HG02763 (cell line): ENCODE measurements at regions not wholly inside any gene's neighbourhood (a gene's known extent, or its start where the extent isn't known, plus 50 kb on each side); places are given as distances from the start of the nearest gene placed in this dataset.
A peak's percentile ranks its signal among the peaks of the same experiment; 100 is the strongest.

Source experiments
- ATAC-seq: cut with Tn5 transposase; IDR thresholded peaks from one replicate; pipeline ENCODE4 v1.9.1; 2021; ENCODE audit warnings: mild to moderate bottlenecking, moderate library complexity; ENCODE audit not compliant: unreplicated experiment

DNA sequence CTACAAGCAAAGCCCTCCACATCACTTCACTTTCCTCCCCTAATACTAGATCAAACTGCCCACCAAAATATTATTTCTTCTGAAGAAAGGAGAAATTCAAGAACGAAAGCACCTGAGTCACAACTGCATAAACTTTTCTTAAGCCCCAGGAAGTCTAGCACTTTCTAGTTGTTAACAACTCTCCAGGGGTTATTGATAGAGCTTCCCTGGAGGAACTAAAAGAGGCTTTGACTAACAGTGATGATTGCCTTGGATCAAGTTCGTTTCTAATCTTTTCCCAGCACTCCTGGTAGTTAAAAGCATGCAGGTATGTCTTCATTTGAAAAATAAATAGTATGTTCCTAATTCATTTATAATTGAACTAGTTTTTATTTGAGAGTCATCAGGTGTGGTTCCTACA lies 917.0 kb downstream of the TUSC7 start:
- ATAC-seq = no peak

DNA sequence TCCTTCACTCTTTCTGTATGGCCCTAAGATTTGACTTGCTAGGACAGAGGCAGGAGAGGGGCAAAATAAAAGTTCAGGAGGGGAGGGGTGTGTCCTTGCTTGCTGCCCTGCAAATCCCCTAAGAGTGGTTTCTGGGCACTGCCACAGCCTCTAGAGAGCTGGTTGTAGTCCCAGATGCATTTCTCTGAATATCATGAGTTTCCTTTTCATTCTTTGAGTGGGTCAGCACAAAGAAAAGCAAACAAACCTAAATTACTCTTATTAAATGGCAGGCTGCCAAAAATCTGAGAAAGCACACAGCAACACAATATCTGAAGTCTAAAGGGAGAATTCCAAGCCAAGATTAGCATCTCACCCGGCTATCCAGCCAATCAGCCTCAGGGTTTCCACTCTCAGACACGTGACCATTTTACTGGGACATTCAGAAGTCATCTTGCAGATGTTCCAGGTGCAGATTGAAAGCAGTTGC lies 919.3 kb downstream of the TUSC7 start:
- ATAC-seq = no peak

DNA sequence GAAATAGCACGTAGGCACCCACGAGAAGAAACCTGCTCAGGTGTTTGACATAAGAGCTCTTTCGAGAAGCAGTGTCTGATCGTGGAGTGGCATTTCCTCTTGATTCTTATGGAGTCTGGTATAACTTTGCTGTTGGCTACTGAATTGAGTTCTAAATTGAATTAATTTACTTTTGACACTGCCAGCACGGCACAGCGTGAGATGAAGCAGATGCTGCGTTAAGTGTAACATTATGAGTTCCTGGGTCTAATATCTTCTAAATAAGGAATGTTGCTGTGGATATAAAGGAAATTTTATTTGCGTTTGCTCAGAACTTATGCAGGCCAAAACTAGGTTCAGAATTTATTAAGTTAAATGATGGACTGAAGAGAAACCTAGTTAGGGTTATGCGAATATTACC lies 919.9 kb downstream of the TUSC7 start:
- ATAC-seq = no peak

DNA sequence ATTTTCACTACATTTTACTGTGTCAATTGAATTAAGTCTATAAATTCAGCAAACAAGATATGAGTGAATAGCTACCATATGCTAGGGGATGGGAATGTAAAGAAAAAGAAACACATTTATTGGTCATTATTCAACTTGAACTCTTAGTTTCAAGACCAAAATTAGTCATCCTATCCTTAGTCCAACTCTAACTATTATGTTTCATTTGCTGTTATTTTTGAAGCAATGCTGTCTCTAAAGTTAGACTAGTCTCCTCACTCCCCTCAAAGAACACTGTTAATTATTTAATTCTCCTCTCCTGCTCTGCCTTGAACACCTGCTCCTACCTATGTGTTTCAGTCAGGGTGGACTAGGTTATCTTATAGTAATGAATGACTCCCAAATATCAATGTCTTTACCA lies 920.9 kb downstream of the TUSC7 start:
- peak; percentile 69 for ATAC-seq

DNA sequence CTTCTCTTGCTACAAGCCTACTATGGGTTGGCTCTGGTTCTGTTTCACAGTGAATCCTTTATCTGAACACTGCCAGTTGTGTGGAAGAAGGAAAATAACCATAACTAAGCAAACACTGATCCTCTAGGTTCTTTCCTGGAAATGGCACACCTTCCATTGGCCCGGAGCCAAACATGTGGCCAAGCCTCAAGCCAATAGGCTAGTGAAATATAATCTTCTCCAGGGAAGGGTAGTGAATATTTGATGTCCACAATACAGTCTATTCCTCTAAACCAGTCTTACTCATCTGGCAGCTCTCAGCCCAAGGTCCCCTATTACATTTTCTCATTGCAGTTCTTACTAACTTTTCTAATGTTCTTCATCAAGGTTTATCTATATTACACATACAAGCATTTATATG lies 921.3 kb downstream of the TUSC7 start:
- ATAC-seq = no peak

DNA sequence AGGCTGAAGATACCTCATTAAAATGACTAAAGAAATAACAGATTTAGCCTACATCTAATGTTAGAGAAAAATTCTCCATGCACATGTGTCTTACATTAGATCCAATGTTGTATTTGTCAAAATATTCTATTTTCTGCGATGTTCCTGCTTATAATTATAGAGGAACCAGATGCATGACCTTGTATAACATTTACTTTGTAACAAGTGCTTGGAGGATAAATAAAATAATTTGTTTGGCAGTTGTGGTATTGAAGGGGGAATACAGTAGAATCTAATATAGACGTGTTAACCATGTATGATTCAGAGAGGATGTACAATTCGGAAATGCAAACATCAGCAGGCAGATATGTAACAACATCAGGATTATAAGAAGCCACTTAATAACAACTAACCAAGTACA lies 922.2 kb downstream of the TUSC7 start:
- no peak for ATAC-seq

DNA sequence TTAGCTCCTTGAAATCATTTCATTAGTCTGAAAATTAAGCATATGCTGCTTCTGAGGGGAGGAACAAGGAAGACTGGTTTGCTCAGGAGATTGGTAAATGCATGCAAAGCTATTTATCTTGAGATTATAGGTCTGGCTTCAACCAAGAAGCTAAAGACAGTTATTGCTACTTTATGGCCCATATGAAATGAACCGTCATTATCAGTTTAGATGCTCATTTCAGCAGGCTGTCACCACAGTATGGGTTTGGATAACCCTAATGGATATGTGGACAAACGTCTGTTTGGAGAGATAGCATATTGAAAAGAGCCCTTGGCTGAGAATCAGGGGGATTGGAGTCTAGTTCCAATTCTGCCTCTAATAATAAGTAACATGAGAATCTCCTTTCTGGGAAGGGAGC lies 922.6 kb downstream of the TUSC7 start:
- ATAC-seq = no peak

DNA sequence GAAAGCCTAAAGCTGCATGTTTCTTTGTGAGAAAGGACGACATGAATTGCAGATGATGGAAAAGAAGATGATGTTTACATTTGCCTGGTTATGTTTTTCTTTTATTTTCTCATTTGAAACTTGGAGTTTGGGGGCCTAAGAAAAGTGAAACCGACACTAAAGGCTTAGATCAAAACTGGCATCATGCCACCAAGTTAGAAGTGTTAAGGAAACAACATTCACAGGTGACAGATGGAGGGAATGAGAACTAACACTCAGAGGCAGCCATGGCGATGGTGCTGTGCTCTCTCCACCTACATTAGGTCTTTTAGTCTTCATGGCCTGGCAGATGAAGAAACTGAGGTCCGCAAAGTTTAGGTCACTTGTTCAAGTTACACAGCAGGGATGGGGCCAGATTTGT lies 923.6 kb downstream of the TUSC7 start:
- no peak for ATAC-seq

DNA sequence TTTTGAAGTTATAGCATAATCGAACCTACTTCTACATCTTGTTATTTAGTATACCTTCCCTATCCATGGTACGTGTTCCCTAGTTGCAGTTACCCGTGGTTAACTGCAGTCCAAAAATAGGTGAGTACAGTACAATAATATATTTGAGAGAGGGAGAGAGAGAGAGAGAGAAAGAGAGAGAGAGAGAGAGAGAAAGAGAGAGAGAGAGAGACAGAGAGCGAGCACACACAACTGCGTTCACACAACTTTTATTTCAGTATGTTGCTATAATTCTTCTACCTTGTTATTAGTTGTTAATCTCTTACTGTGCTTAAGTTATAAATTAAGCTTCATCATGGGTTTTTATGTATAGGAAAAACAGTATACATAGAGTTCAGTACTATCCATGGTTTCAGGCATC lies 928.1 kb downstream of the TUSC7 start:
- no peak for ATAC-seq

DNA sequence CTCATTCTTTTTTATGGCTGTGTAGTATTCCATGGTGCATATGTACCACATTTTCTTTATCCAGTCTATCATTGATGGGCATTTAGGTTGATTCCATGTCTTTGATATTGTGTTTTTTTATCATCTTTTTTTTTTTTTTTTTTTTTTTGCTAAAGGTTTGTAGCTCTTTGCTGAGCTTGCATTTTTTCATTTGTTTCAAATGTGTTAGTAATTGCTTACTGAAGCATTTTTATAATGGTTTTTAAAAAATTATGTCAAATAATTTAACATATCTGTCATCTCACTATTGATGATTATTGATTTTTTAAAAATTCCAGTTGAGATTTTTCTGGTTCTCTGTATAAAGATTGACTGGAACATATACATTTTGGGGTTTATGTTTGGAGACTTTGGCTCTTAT lies 934.6 kb downstream of the TUSC7 start:
- no peak for ATAC-seq

DNA sequence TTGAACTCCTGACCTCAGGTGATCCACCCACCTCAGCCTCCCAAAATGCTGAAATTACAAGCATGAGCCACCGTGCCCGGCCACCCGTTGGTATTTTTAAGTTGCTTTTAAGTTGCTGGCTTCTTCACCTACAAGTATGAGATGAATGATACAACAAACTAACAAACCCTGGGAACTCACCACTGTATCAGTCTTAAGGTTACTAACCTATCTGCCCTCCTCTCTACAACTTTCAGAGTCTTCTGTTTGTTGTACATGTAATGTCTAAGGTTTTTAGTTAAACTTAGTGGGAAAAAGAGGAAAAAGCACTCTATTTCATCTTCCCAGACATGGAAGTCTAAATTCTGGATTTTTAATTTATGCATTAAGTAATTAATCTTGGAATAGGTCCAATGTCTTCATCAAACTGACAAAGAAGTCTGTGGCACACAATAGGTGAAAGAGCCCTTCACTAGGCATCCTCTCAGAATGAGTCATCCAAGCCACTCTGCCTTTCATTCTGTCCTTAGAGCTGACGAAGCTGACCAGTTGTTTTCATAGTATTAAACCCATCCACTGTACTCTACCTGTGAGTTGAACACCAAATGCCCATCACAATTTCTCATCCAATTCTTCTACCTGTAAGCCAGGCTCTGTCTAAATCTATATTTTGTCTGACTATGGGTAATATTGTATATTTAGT lies 936.1 kb downstream of the TUSC7 start:
- peak; percentile 80 for ATAC-seq

DNA sequence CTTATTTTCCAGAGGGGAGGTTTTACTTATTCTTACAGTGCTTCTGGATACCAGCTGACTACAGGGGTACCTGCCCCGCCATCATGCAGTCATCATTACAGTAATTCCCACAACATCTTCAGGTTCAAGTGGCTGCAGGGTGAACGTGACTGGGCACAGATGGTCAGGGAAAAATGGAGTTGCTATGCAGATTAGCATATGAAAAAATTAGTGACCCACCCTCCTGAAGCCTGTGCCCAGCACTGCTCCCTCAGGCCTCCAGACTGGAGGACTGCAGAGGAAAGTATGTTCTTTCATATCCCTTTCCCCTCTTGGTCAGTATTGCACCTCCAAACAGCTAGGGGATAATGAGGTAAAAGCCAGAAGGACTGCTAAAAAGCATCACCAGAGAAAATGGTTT lies 937.9 kb downstream of the TUSC7 start:
- ATAC-seq = no peak

DNA sequence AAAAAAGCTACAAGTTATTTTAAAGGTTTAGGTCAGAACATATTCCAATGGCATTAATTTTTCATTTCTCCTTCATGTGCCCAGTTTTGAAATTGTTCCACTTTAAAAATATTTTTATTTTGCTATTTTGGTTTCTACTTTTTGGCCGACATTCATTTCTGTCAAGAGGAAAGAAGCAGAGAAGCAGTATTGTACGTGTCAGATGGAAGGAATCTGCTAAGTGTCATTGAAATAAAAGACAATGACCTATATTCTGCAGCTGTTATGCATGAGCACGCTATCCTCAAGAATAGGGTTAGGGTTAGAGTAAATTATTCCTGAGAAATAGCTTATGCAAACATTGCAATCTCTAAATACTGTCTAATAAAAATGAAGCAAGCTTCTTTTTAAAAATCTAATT lies 941.7 kb downstream of the TUSC7 start:
- no peak for ATAC-seq

DNA sequence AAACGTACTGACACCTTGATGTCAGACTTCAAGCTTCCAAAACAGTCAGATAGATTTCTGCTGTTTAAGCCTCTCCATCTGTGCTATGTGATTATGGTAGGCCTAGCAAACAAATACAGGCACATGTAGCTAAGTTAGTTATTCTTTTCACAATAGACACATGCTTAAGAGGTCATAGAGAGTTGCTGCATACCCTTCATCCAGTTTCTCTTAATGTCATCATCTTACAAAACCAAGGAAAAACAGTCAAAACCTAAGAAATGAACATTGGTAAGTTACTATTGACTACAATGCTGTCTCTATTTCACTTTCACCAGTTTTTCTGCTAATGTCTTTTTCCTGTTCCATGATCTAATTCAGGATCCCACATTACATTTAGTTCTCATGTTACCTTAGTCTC lies 946.8 kb downstream of the TUSC7 start:
- no peak for ATAC-seq

DNA sequence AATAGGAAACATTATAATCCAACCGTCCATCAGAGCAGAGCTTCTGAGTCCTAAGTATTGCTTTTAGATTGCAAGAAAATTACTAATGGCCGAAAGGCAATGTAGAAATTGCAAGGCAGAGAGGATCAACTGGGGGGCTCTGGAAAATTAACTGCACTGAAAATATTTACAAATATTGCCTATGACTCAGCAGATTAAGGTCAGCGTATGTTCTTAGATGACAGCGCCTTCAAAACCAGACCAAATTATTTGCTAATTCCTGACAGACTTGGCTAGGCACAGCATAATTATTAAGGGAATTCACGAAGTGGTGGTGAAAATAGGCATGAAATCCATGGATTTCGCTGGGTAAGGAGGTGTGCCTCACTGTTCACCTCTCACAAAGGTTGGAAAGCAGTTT lies 947.7 kb downstream of the TUSC7 start:
- ATAC-seq = no peak

DNA sequence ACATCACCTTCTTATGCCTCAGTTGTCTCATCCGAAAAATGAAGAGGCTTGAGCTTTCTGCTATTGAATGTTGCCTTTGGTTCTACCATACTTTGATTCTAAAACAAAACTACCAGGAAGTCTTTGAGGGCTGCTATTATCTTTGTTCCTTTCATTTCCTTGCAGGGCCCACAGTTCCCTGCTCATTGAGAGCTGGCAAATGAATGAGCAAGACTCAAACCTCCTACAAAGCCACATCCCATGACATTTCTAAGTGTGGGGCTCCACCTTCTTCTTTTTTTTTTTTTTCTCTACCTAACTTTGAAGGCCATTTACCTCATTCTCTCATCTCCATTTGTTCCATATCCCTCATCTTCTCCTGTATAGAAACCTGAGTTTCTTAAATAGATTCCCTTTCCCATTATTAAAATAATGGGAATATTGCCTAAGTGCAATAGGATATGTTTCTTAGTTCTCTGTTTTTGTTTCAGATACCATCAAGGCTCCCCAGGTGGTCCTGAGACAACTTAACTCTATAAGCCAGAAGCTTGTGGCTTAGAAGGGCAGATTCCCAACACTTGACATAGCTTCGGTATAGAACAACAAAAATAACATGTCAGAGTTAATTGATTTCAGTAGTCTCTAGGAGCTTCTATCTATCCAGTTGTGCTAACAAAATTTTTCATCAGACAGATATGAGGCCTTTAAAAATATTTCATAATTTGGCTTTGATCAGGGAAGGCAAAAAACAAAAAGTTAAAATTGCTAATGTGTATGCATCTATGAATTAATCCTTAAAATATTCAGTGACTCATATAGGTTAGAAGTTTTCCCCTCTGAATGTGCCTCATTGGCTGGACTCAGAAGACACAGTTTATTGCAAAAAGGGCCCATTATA lies 951.6 kb downstream of the TUSC7 start:
- no peak for ATAC-seq

DNA sequence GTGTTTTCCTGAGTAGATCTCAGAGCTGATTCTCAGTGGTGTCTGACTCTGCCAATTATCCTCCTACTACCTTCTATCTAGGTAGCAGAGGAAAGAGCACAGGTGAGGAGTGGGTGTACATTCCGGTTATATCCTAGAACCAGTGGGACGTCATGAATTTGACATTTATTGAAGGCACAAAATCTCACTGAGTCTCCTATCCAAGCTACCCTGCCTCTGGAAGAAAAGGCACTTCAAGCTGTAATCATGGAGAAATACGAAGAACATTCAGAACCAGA lies 952.2 kb downstream of the TUSC7 start:
- no peak for ATAC-seq

DNA sequence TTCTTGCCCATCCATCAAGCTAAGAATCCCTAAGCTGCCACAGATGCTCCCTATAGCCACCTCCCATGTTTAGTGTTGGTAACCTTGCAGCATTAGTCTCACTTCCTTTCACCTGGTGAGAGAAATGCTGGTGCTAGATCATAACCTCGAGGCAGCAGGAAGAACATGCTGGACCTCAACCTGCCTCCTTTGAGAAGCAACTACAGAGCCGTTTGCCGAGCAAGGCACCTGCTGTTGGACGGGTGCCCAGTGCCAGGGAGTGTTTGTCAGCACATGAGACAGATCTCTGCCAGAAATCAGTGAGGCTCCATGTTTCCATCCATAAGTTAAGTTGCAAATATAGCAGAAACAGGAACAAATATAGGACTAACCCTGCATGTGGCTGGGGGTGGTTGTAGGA lies 955.7 kb downstream of the TUSC7 start:
- ATAC-seq = no peak

DNA sequence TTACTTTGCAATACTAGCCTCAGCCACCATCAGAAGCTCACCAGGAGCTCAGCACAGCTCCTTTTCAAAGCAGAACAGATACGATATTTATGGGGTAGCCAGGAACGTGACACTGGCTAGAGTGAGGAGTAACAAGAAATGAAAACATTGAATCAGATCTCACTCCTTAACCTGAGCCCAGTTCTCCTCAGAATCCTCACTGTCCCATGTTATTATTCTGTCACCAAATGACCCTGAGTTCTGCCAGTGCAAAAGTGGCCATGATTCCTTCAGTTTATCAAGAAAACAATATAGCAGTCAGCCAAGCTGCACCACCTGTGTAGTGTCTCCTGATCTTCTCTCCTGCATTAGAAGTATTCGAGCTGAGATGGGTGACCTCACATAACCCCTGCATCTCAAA lies 956.7 kb downstream of the TUSC7 start:
- ATAC-seq = no peak

DNA sequence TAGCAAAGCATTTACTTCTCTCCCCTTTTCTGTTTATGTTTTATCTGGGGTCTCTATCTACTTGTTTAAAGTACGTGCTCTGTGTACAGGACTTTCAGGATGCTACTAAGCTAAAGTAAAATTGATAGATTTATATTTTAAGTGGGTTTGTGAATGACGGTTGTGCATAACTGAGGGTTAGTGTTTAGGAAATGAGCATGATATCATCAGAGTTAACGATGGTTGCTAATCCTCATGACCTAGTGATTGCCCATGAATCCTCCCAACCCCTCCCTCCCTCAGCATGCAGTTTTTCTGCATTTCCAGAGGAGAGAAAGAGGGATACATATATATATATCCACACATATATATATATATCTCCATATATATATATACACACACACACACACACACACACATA lies 957.2 kb downstream of the TUSC7 start:
- ATAC-seq = no peak

DNA sequence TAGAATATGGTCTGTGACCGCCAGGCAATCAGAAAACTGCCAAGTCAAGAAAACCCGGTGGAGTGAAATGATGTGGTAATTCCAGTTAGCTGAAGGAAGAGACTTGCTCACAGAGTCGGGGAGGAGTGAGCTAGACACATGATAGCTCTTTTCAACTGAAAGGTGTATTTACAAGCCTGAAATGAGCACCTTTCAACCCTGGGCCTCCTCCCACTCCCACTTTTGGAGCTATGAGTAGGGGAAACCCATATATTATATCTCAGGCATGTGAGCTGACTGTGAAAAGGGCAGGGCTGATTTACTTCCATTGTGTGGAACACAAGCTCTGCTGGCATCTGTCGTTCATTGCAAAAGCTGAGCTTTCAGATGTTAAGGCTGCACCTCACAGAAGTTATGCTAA lies 960.2 kb downstream of the TUSC7 start:
- no peak for ATAC-seq

DNA sequence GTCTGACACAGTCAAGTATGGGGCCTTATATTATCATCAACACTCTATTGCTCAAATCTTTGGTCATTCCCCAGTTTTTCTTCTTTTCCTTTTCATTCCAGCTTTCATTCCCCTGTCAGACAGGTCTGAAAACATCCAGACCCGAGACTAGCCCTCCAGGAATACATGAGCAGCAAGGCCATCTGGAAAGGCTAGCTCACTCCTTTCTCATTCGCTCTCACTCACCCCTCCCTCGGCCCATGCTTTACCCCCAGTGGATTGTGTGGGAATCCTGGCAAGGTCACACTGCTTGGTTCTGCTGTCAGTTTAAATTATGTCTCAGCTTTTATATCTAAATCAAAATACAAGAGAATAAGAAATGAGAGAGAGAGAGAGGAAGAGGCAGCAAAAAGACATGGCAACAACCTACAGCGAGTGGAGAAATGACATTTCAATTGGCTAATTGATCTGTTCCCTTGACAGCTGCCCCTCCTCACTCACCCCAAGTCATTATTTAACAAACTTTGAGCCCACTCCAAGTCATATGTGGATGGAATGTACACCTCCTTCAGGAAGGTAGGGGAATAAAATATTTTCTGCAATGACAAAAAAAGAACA lies 962.2 kb downstream of the TUSC7 start:
- no peak for ATAC-seq
